Lower lobe of right lung (tissue), 2 donors: ENCODE measurements at regions not wholly inside any gene's neighbourhood (a gene's known extent, or its start where the extent isn't known, plus 50 kb on each side); places are given as distances from the start of the nearest gene placed in this dataset.

Source experiments
- ATAC-seq, 2 donors: fragments of 200-7000 bp; cut with Tn5 transposase; one replicate each; pipeline ENCODE4 v1.9.1; 2020 to 2022; ENCODE audit warnings: mild to moderate bottlenecking in 2 of 2, moderate library complexity in 2 of 2
- DNase-seq: peaks from one replicate; pipeline ENCODE4 v3.0.0-alpha.2; 2020
- H3K27ac ChIP-seq: fragments of 200-600 bp; one replicate; pipeline ENCODE4 v1.8.0; 2022
- H3K27me3 ChIP-seq: fragments of 200-600 bp; one replicate; pipeline ENCODE4 v1.8.0; 2022; ENCODE audit warnings: low read depth
- H3K36me3 ChIP-seq: fragments of 200-600 bp; one replicate; pipeline ENCODE4 v1.8.0; 2022; ENCODE audit warnings: mild to moderate bottlenecking
- H3K4me1 ChIP-seq: fragments of 200-600 bp; one replicate; pipeline ENCODE4 v1.8.0; 2022
- H3K4me3 ChIP-seq: fragments of 200-600 bp; one replicate; pipeline ENCODE4 v1.8.0; 2022; ENCODE audit warnings: mild to moderate bottlenecking
- H3K9me3 ChIP-seq: fragments of 200-600 bp; one replicate; pipeline ENCODE4 v1.8.0; 2022
- CTCF ChIP-seq: fragments of 200-600 bp; IDR thresholded peaks from one replicate; pipeline ENCODE4 v1.8.0; 2022; ENCODE audit warnings: antibody characterized with exemption, mild to moderate bottlenecking
- intact Hi-C: fragments of 100-400 bp; cut with DNase I; formaldehyde crosslinking; loops from one replicate; pipeline ENCODE4 v1.11.0; 2022
- donor health status: DM: no; HTN: yes; CAD: no; lungs with severe emphysema.

GRCh38 chr10:120360571-120360970 lies 96.5 kb upstream of the PLPP4 start:
- Histone ChIP-seq H3K4me3 (no peak overlapping the region), H3K27ac (no peak overlapping the region), H3K36me3 (no peaks in the 10 kb centered on the region), H3K27me3 (no peaks in the 10 kb centered on the region), H3K9me3 (no peaks in the 10 kb centered on the region), H3K4me1 (no peaks in the 10 kb centered on the region)
- TF ChIP-seq CTCF: no peak
- ATAC-seq: no peak
- intact Hi-C loops: no loop called here
- DNase-seq: no peak

GRCh38 chr10:120365872-120366271 lies 91.2 kb upstream of the PLPP4 start:
- no peaks in the 10 kb centered on the region for H3K9me3 ChIP-seq
- ATAC-seq: no peak

GRCh38 chr10:120367341-120367740 lies 89.7 kb upstream of the PLPP4 start:
- Histone ChIP-seq H3K27me3 (no peaks in the 10 kb centered on the region), H3K36me3 (no peaks in the 10 kb centered on the region), H3K9me3 (no peaks in the 10 kb centered on the region), H3K27ac (no peak overlapping the region), H3K4me3 (no peak overlapping the region), H3K4me1 (no peaks in the 10 kb centered on the region)
- intact Hi-C loops: no loop called here
- ATAC-seq (no peak), DNase-seq (no peak)
- TF ChIP-seq CTCF: no peak

More at GRCh38 chr10:120365872-120366271, 91.2 kb upstream of the PLPP4 start:
- H3K4me3 ChIP-seq: no peak overlapping the region
- intact Hi-C loops: no loop called here
- no peaks in the 10 kb centered on the region for H3K36me3 ChIP-seq
- no peaks in the 10 kb centered on the region for H3K27me3 ChIP-seq
- no peak for DNase-seq
- TF ChIP-seq CTCF: no peak
- no peaks in the 10 kb centered on the region for H3K4me1 ChIP-seq
- H3K27ac ChIP-seq: no peak overlapping the region

- intact Hi-C loops: no loop called here
These were observed 88.7 kb upstream of the PLPP4 start for GRCh38 chr10:120368338-120368737.

GRCh38 chr10:120368927-120369326 lies 88.1 kb upstream of the PLPP4 start:
- no peak overlapping the region for H3K27ac ChIP-seq
- TF ChIP-seq CTCF: no peak
- intact Hi-C loops: no loop called here
- no peak overlapping the region for H3K4me3 ChIP-seq
- H3K36me3 ChIP-seq: no peaks in the 10 kb centered on the region
- H3K9me3 ChIP-seq: no peaks in the 10 kb centered on the region
- H3K27me3 ChIP-seq: no peaks in the 10 kb centered on the region
- ATAC-seq (no peak), DNase-seq (no peak)
- no peaks in the 10 kb centered on the region for H3K4me1 ChIP-seq

More at GRCh38 chr10:120368338-120368737, 88.7 kb upstream of the PLPP4 start:
- DNase-seq (no peak), ATAC-seq (no peak)
- no peaks in the 10 kb centered on the region for H3K36me3 ChIP-seq
- no peak for TF ChIP-seq CTCF
- H3K4me1 ChIP-seq: no peaks in the 10 kb centered on the region
- no peak overlapping the region for H3K4me3 ChIP-seq
- H3K27me3 ChIP-seq: no peaks in the 10 kb centered on the region
- no peaks in the 10 kb centered on the region for H3K9me3 ChIP-seq
- no peak overlapping the region for H3K27ac ChIP-seq

- no peak for TF ChIP-seq CTCF
- DNase-seq (no peak), ATAC-seq (no peak)
- Histone ChIP-seq H3K27me3 (no peaks in the 10 kb centered on the region), H3K36me3 (no peaks in the 10 kb centered on the region), H3K9me3 (no peaks in the 10 kb centered on the region), H3K4me1 (no peaks in the 10 kb centered on the region), H3K4me3 (no peak overlapping the region), H3K27ac (no peak overlapping the region)
- intact Hi-C loops: no loop called here
These were observed 87.2 kb upstream of the PLPP4 start for GRCh38 chr10:120369856-120370276.
